ENCODE measurements at regions not wholly inside any gene's neighbourhood (a gene's known extent, or its start where the extent isn't known, plus 50 kb on each side); places are given as distances from the start of the nearest gene placed in this dataset.
A peak's percentile ranks its signal among the peaks of the same experiment; 100 is the strongest.
"Not testable (repeated sequence)": the region's sequence is repeated elsewhere in the genome, so short reads cannot be mapped to it uniquely, and the experiment has no call there.

DNA sequence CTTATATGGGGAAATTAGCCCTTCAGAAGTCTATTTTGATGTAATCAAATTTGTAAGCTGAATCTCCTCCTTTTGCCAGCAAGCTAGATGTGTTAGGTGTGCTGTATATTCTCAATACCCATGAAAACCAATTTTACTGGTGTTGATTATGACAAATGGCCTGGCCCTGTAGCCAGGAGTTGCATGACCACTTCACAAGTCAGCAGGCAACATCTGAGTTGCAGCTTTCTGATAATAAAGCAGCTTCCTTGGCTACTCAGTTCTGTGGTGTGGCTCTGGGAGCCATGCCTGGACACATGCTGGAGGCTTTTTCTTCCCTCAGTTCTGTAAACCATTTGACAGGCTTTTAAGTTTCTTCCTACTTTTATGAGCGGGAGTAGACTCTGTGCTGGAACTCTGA is 154.1 kb upstream of the CXCL13 start:
- no peak for DNase-seq

DNA sequence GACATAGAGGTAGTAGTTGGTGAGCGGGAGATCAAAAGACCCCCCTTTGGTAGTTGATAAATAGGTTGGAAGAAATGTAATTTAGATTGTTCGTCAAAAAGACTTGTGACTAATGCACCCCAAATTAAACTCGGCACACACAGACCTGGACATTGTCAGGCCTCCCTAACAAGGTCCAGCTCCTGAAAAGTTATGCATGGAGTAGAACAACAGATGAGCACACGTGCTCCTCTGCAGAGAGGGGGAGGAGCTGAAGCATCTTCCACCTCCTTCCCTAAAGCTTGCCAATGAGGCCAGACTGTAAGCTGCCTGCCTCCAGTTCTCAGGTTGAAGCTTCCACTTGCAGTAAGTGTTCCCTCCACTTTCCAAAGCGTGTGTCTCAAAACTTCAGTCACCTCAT is 153.5 kb upstream of the CXCL13 start:
- DNase-seq, result not testable (repeated sequence)

DNA sequence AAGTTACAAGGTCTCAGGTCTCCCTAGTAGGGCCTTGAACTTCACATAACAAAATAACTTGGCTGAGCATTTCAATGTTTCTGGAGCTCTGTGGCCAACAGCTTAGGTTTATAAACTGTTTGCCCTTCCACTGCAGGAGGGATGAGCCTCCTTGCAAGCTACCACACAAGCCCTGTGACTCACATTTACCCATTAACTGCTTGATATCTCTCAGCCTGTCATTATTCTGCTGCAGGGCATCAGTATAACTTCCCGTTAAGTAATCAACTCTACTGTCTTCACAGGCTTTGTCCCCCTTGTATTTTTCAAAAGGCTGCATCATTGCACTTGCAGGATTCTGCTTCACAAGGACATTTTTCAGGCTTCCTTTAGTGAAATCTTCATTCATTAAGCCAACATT is 151.7 kb upstream of the CXCL13 start:
- no peak for DNase-seq

DNA sequence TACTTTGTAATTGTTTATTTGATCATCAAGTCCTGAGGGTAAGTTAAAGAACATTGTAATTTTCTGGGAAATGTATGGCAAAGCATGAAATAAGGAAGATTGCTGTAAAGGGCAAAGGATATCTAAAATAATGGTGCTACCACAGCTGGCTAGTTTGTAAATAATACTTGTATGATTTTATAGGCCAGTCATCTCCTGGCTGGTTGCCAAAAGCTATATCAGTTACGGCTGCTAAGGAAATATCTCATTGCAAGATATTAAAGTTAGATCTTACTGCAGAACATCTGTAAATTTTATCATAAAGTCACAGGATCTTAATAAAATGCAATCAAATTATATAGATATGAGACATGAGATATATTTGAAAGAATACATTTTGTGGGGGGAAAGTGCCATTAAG is 150.8 kb upstream of the CXCL13 start:
- DNase-seq, result no peak

DNA sequence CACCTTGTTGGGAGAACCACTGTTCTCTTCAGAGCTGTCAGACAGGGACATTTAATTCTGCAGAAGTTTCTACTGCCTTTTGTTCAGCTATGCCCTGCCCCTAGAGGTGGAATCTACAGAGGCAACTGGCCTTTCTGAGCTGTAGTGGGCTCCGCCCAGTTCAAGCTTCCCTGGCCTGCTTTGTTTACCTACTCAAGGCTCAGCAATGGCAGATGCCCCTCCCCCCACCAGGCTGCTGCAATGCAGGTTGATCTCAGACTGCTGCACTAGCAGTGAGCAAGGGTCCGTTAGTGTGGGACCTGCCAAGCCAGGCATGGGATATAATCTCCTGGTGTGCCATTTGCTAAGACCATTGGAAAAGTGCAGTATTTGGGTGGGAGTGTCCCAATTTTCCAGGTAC is 141.5 kb upstream of the CXCL13 start:
- DNase-seq, result not testable (repeated sequence)

DNA sequence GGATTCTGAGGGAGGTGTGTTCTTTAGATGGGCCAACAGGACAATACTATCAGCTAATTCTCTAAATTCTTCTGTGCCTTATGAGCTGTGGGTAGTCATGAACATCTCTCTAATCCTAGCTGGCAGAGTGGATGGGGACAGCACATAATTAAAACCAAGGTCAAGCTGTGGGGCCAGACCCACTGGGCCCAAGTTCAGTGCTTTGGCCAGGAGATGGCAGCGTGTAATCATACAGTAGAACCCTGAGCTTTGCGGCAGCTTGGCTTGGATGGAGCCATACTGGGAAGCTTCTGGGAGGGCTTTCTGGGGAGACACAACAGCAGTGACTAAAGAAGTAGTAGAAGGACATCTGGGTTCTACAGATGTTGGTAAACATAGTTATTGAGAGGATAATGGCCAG is 140.3 kb upstream of the CXCL13 start:
- no peak for DNase-seq

DNA sequence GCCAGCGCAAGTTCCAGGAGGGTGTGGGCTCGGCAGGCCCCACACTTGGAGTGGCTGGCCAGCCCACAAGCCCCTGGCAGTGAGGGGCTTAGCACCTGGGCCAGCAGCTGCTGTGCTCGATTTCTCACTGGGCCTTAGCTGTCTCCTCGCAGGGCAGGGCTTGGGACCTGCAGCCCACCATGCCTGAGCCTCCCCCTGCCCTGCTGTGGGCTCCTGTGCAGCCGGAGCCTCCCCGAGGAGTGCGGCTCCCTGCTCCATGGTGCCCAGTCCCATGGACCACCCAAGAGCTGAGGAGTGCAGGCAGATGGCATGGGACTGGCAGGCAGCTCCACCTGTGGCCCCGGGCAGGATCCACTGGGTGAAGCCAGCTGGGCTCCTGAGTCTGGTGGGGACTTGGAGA is 139.2 kb upstream of the CXCL13 start:
- DNase-seq, result no peak

DNA sequence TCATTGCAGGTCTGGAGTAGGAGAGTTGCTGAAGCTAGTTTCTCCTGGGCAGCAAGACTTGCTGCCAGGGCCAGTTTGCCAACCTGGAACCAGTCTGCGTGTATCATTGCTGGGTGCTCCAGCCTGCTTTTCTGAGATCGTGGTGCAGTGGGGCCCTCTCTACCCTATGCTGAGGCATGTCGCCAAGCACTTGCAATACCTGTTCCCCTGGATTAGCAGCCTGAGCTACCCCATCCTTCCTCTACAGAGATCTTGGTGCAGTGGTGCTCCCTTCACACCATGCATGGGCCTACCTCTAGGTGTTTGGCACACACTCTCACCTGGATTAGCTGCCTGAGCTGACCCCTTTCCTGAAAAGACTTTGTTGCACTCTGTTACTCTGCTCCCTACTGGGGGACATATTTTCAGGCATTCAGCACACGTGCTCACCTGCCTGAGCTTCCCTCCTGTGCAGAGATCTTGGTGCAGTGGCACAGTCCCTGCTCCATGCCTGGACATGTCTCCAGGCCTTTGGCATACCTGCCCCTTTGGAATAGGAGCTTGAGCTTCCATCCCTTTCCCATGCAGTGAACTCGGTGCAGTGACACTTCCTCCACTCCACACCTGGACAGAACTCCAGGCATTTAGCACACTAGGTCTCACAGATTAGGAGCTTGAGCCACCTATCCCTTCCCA is 133.7 kb upstream of the CXCL13 start:
- DNase-seq, result no peak

DNA sequence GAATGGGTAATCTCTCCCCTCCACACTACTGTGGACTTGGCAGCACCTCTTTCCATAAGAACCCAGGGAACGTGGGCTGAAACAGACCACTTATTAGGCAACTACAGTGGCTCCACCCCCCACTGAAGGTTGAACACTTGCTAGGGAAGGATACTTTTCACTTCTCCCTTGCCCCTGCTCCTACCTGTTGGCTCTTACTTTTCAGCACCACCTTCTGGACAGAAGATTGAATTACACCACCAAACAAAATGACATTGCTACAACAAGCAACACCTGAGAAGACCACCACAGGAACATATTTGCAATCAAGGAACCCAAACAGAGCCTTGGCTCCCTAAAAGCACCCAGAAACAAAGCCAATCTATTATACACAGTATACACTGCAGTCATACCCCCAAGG is 132.1 kb upstream of the CXCL13 start:
- DNase-seq, result peak; percentile 7

DNA sequence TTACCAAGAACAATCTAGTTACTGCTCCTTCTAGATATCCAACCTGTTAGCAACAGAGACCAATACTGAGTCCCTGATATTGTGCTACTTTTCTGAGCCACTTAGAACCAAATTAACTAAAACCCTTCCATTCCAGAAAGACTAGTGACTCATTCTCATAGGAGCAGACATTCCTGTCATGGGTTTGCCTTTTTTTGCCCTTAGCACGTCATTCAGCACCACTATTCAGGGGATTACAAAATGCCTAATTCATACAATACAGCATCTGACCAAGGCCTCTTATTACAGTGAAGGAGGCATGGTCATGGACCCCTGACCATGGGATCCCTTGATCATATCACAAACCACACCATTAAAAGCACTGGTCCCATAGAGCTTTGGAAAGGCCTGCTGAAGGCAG is 123.8 kb upstream of the CXCL13 start:
- no peak for DNase-seq

DNA sequence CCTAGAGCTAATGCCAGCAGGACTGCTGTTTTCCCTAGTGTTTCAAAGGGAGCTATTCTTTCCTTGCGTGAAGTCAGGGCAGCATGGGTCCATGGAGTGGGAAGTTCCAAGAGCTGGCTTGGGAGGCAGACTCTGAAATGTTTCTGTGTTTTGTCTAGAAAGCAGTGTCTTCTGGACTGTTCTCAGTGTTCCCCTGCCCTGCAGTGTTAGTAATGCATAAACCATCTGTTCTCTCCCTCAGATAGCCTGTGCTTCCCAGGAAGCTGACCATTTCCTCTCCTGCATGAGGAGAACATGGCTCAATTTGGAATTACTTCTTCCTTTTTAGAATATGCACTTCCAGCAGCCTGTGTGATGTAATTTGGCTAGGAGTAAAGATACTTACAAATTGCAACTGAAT is 116.7 kb upstream of the CXCL13 start:
- DNase-seq, result no peak

DNA sequence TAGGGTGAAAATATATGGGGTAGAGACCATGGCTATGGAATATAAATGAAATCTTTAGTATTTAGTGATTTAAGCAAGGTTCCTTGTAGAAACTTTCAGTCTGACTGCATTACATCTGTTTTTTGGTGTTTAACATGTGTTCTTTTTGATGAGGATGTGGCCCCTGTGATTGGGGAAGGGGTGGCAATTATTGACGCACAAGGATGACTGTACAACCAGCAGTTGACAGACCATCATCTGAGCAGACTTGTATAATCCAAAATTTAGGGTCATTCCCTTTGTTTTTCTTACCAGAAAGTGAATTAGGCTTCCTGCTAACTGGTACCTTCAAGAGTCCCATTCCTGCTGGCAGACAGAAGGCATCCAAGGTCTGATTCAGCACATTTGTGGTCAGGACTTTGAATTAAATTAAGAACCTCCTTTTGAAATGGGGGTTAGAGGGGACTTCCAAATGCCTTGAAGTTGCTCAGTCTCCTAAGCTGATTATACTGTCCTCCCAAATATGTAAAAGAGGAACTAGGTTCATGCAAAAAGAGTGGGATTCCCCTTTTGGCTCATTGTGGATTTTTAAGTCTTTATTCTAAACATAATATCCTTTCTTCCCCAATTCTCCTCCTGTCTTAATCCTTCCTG is 112.4 kb upstream of the CXCL13 start:
- no peak for DNase-seq

DNA sequence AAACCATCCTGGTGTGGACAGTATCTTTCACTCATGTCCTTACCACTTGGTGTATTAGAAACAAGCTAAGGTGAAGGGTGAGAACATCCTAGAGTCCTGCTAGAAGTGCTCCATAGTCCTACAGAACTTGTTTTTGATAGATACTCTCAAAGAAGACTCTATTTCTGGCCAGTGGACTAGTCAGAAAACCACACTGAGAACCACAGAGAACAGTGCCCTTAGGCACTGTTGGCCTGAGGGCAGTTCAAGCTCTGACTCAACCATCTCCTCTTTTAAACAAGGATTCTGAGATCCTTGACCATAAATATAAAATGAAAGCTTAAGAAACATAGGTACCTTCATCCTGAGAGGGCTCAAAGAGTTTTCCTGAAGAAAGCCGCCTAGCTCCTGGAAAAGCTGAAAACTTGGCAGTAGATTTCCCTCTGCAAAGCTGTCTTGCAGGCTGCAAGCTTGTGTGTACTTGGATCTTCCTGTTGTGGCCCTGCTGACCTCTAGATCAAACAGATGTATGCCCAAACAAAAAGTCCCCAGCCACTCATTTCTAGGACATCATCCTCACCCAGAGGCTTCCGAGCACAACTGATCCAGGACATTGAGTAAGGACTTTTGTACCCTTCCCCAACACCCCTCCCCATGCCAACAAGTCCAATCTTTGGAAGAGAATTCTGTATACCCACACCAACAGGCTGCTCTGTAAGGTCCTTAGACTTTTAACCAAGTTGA is 111.6 kb upstream of the CXCL13 start:
- DNase-seq, result no peak

DNA sequence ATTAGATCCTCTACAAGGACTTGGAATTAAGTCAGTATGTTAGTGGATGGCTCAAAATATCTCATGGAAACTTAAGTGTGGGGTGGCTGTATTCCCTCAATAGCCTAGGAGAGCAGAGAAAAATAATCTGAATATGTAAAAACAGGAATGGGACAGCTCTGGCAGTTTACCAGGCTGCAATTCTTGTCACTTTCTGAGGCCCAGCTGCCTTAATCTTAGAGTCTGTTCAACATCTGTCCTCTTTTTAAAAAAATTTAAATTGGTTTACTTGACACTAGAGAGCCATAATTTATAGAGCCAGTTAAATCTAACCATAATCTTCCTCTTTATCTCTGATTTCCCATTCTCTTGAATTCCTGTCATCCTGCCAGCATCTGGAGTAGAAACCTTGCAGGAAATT is 109.2 kb upstream of the CXCL13 start:
- DNase-seq, result no peak

DNA sequence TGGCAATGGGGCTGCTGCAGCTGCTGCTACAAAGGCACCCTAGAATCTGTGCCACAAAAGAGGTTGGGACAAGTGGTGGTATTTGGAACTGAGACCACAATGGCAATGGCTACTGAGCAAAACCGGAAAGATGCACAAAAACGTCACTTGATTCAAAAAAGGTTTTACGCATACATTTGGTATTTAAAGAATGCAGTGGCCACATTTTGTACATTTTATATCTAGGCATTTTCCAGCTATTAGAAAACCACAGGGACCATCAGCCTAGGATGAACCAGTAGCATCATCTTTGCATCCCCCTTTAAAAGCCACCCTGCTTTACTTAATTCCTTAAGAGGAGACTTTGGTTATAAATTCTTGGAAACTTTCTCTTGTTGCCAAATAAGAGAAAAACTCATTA is 104.8 kb upstream of the CXCL13 start:
- DNase-seq, result no peak

DNA sequence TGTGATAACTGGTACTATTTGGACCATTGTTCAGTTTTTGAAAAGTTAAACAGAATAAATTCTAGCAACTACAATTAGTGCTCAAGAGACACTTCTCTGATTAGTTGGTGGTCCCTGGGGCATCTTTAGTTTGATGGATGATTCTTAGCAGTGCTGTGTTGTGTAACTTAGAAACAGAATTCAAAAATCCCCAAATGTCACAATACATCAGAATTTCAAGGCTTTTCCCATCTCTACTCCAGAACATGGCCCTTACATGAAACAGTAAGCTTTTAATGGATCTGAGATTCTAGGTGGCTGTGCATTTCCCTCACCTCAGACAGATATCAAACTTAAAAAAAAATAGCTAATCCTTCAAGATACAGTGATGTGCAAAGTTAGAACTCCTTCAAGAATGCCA is 104.4 kb upstream of the CXCL13 start:
- no peak for DNase-seq

DNA sequence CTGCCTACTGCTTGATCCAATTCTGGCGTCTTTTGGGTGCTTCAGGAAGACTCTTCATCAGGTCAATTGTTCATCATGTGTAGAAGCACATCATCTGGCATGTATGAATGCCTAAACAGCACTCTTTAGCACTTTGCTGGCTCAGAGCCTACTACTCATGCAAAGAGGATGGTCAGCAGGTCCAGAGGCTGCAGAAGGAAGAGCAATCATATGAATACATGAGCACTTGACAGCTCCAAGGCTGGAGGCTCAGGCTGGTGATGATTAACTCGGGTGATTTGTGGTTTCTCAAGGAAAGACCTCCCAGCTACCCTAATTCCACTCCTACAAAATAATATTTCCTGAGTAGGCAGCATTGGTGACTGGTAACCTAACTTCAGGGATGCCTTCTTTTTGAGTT is 103.8 kb upstream of the CXCL13 start:
- no peak for DNase-seq

DNA sequence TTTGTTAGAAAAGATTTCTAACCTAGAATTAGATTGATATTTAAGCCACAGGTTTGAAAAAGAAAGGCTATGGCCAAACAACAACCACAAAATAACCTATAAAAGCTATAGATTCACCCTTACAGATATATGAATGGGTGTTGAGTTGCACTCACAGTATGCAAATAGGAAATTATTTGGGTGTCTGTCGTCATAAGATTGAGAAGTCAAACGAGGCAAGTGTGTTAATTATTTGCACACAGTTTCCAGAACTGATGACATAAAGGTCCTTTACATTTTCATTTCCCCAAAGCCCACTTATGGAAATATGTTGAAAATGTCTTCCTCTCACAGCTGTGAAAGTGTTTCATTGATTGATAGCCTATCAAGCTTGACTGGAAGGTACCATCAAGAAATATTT is 101.2 kb upstream of the CXCL13 start:
- DNase-seq, result no peak

DNA sequence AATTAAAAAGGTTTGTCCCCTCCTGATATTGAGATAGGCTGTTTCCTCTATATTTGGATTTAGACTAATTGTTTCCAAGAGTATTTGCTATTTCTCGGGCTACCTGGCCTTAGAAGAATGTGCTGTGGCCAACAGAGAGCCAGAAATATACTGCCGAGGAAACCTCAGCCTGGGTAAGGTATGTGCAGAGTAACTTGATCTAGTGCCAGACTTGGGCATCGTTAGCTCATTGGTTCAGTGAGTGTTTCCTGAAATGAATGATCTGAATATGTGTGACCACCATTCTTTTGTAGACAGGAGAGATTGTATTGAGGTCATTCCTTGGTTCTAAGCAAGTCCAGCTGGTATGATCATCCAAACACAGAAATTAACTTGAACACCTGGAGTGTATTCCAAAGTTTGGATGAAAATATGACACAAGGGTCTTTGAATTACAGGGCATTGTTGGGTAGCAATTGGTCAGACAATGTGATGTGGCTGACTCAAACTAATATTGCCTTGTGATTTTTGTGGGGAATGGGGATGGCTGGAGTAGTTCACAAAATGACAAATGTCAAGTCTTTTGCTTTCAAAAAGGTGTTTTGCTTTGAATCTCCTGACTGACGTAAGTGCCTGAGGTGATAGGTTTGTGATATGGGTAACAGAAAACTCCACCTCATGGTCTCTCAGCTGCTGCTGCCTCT is 100.2 kb upstream of the CXCL13 start:
- DNase-seq, result no peak

DNA sequence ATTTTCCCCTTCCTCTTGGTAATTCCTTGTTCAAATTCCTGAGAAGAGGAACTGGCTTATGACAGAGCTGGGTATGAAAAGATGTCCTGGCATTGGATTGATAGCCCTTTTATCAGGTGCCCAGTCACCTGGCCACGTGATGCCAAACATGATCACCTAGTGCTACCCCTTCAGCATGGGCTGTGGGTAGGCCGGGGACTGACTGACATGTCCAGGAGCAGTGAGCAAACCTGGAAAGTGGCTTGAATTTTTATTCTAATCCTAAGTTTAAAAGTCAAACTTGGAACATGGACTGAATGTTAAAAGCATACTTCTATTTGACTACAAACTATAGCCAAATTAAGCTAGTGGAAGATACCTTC is 99.7 kb upstream of the CXCL13 start:
- no peak for DNase-seq

DNA sequence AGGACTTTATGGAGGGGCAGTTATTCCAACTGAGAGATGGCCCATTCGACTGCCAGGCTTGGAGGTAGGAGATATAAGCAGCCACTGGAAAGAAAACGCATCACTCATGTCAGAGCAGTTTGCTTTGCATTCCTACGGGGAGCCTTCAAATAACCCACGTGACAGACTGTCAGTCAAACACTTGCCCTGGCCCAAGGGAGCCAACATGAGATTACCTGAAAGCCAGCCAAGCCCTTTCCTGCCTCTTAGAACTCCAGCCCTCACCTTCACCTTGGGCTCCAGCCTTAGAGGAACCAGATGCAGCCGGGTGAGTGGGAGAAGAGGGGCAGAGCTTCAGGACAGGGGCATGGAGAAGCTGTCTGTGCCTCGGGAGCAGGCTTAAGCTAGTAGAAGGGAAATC is 95.3 kb upstream of the CXCL13 start:
- no peak for DNase-seq

DNA sequence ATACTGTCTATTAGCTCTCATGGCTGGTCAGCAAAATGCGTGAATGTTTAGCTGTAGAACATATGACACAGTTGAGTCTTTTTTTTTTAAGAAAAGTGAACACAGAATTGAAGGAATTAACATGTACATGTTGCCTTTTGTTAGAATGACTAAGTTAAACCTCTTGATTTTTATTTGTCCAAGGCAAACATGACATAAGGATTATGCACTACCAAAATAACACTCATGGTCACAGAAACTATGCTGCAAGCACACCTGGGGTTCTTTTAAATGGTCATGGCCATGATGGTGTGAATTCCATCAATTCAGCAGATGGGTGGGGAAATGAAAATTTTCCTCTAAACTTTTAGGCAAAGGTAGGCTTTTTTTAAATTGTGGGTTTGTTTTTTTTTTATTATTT is 80.1 kb upstream of the CXCL13 start:
- DNase-seq, result no peak

DNA sequence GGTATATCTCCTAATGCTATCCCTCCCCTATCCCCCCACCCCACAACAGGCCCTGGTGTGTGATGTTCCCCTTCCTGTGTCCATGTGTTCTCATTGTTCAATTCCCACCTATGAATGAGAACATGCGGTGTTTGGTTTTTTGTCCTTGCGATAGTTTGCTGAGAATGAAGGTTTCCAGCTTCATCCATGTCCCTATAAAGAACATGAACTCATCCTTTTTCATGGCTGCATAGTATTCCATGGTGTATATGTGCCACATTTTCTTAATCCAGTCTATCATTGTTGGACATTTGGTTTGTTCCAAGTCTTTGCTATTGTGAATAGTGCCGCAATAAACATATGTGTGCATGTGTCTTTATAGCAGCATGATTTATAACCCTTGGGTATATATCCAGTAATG is 77.7 kb upstream of the CXCL13 start:
- not testable (repeated sequence) for DNase-seq

DNA sequence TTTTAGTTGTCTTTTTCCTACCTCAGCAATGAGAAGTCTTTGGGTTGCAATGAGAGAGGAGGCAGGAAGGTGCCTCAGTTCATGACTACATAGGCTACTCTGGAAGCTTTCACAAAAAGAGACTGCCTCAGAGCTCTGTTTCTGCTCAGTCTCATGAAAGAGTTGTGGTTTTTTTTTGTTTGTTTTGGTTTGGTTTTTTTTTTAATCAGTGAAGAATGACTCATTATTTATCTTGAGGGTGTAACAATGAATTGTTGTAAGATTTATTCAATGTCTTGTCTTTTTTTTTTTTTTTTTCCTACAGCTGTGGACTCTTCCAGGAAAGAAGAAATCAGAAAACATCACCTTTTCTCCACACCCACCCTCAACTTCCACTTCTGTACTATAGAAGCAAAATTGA is 67.5 kb upstream of the CXCL13 start:
- DNase-seq, result no peak
